ENCODE measurements at regions not wholly inside any gene's neighbourhood (a gene's known extent, or its start where the extent isn't known, plus 50 kb on each side); places are given as distances from the start of the nearest gene placed in this dataset.

DNA sequence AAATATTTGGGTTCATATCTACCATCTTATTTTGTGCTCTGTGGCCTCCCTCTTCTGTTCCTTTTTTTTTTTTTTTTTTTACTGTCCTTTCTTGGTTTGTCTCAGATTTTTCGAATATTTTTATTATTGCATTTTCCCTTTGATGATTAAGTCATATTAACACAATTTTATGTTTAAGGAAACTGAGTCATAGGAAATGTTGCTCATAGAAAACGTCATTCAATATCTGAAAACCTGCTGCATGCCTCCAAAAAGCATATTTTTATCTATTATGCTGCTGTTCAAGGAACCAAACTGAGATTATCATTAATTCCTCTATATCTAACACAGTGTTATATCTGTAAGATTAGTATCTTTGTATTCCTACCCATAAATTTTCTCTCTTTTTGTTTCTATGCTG lies 614.3 kb upstream of the SLC8A1 start:
- DNase-seq: no peak

DNA sequence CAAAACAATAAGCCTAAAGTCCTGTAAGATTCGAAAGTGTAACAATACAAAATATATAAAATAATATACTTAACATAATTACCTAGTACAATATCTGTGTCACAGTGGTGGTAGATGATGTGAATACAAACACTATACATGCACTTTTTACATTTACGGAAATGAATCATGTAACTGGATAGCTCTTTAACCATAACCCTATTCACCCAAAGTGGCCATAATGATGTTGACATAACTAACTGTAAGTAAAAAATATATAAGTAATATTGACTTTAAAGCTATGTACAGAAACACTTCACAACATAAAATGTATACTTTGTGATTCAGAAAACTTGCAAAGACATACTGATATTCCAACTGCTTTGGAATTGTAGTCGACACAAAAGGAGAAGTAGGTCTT lies 616.9 kb upstream of the SLC8A1 start:
- DNase-seq: no peak

DNA sequence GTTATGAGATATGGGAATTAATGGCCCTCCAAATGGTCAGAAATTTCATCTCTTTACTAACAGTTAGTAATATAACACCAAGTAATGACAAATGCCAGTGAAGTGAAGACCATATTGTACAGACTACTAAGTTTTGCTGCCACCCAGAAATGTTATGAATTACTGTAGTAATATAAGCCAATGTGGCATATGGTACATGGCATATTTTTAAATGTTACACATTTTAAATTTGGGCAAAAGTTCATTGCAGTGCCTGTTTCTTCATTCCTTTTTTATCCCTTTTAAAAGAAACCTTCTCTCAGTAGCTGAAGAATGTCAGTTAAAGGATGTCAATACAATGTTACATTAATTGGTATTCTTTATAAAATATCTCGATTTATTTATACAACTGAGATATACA lies 626.5 kb upstream of the SLC8A1 start:
- no peak for DNase-seq

DNA sequence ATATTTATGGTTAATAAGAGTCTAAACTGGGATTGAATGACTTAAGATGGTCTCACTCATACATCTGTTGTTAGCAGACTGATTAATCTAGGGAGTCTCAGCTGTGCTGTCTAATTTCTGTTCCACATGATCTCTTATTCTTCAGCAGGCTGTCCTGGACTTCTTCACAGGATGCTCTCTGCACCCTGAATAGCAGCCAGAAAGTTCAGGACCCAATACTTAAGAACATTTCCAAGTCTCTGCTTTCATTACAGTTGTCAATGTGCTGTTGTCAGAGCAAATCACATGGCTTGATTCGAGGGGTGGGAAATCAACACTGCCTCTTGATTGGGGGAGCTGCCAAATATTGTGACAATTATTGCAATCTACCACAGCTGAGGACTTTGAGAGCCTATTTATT lies 627.1 kb upstream of the SLC8A1 start:
- DNase-seq: no peak

DNA sequence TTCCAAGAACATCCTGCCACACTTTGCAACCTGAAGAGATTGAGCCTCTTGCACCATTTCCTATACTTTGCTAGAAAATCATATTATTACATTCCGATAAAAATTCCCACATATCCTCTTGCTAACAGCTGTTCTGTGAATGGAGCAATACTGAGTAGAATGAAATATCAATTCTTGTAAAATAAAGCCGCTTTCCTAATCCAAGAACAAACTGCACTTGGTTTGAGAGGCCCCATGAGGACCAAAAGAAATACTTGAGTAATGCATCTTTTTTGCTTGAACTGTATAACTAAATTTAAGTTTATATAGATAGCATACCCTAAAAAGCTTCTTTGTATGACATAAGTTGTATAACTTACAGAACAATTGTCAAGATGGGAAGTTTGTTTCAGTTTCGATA lies 632.4 kb upstream of the SLC8A1 start:
- no peak for DNase-seq

DNA sequence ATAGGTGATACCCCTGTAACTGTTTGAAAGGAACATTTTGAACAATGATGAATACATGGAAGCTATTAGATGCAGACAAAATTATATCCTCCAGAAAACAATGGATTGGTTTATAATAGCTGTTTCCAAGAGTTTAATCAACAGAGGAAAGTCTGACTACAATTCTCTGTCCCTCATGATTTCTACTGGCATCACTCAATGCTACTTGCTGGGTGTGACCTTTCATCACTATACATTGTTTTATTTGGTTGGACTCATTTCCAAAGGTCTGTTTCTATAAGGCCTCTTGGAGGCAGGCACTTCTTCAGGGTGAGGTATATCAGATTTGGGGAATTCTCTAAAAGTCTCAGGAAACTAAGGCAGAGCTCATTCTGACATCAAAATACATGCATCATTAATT lies 636.1 kb upstream of the SLC8A1 start:
- DNase-seq: no peak

DNA sequence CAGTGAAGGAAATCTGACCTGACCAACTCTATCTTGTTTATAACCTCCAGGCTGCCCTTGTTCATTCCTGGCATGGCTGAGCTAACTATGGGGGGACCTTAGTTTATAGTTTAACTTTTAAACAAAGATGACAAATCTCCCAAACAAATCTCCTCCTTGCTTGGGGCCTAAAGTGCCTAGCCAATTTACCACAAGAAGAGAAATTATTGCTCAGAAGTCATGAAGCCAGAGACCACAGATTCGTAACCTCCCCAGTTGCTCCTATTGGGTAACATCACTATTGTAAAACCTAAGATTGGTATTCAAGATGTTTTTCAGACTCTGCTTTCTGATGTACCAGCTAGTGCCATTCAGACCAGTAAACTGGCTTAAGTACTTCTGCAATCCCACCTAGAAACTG lies 649.4 kb upstream of the SLC8A1 start:
- no peak for DNase-seq

DNA sequence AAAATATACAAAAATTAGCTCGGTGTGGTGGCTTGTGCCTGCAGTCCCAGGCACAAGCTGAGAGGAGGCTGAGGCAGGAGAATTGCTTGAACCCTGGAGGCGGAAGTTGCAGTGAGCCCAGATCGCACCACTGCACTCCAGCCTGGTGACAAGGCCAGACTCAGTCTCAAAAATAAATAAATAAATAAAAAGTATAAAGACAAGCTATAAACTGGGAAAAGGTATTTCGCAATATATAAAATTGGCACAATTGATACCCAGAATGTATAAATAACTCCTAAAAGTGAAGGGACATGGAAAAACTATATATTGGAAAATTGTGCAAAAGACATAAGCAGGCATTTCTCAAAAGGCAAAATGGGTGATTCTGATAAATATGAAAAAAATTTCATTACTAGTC lies 657.9 kb upstream of the SLC8A1 start:
- no peak for DNase-seq

DNA sequence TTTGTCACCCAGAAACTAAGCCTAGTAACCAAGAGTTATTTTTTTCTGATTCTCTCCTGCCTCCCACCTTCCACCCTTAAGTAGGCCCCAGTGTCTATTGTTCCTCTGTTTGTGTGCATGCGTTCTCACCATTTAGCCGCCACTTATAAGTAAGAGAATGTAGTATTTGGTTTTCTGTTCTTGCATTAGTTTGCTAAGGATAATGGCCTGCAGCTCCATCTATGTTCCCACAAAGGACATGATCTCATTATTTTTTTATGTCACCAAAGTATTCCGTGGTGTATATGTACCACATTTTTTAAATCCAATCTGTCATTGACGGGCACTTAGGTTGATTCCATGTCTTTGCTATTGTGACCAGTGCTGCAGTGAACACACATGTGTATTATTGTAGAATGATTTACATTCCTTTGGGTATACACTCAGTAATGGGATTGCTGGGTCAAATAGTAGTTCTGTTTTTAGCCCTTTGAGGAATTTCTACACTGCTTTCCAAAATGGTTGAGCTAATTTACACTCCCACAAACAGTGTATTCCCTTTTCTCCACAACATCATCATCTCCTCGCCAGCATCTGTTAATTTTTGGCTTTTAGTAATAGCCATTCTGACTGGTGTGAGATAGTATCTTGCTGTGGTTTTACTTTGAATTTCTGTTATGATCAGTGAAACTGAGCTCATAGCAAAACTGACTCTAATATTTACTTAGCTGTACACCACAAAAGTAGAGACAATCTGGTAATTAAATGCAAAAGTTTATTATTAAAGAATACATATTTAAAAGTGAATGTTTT lies 660.1 kb upstream of the SLC8A1 start:
- no peak for DNase-seq

DNA sequence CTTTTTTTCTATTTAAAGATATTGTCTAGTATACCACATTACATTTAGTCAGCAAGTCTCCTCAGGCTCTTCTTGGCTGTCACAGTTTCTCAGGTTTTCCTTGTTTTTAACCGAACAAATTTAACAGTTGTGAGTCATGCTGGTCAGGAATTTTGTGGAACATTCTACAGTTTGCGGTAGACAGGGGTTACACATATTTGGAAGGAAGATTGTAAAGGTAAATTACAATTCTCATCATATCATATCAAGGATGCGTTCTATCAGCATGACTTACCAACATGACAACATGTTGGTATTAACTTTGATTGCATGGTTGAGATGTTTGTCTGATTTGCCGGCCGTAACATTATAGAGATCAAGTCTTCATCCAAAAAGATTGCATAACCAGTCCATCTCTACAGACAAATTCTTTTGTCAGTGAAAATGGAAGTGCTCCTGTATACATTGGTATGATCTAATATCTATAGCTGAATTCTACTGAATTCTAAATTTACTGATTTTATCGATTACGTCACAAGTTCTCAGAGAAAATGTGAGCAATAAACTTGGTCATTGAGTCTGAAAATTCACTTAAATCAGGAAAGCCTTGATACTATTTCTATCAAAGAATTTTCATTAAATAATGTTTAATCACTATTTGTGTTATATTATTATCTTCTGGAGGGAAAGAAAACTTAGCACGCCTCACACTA lies 664.4 kb upstream of the SLC8A1 start:
- DNase-seq: no peak

DNA sequence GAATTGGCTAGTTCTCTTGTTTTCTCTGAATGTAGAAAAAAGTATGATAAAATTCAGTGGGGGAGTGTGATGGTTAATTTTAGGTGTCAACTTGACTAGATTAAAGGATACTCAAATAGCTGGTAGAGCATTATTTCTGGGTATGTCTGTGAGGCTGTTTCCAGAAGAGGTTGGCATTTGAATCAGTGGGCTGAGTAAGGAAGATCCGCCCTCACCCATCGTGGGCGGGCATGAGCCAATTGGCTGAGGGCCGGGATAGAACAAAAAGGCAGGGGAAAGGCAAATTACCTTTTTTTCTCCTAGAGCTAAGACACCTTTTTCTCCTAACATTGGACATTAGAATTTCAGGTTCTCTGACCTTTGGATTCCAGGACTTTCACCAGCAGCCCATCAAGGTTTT lies 667.6 kb upstream of the SLC8A1 start:
- DNase-seq: no peak

DNA sequence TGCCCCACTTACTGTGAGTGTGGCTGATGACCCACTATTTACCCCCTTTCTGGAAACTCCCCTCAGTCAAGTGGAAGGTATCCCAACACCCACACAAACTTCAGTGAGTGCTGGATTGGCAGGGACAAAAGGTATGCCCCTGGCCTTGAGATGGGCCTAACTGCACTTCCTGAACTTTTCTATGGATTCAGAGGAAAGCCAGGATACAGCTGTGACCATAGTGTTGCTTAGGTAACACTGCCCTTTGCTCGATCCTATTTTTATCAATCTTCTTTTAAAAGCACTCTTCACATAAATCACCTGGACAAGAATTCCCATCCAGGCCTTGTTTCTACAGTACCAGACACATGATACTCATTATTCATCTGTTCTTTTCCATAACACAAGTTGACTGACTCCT lies 671.5 kb upstream of the SLC8A1 start:
- no peak for DNase-seq

DNA sequence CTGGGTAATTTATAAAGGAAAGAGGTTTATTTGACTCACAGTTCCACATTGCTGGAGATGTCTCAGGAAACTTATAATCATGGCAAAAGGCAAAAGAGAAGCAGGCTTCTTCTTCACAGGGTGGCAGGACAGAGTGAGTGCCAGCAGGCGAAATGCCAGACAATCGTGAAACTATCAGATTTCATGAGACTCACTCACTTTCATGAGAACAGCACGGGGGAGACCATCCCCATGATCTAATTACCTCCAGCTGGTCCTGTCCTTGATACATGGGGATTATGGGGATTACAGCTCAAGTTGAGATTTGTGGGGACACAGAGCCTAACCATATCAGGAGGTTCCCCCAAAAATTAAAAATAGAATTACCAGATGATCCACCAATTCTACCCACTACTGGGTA lies 675.5 kb upstream of the SLC8A1 start:
- no peak for DNase-seq

DNA sequence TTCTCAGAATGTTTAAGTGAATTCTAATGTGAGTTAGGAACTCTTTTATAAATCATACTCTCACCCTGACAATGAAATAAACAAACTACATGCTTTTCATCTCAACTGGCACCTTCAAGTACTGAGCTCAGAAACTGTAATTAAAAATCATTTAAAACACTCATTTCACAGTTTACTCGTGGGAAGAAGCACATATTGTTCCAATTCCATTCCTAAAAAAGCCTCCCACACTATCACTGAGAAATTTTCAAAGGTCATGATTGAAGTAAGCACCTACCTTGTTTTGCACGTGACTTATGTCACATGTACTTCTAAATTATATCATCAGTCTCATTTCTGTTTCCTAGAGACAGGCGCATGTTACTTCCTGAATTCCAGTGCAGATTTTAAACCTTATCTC lies 678.1 kb upstream of the SLC8A1 start:
- no peak for DNase-seq

DNA sequence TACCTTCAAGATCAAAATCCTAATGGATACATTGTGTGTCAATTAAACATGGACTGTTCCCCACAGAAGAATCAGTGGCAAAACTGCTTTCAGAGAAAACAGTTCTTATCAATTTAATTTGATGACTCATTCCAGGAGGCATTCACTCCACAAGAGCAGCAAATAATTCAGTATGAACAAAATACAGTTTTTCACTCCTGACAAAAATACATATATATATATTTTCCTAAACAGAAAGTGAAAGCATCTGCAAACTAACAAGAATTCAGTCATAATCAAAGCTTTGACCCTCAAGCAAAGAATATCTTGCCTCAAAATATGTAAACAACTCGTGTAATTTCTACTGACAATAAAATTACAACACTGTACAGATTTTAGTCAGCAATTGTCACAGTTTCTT lies 685.1 kb upstream of the SLC8A1 start:
- DNase-seq: no peak

DNA sequence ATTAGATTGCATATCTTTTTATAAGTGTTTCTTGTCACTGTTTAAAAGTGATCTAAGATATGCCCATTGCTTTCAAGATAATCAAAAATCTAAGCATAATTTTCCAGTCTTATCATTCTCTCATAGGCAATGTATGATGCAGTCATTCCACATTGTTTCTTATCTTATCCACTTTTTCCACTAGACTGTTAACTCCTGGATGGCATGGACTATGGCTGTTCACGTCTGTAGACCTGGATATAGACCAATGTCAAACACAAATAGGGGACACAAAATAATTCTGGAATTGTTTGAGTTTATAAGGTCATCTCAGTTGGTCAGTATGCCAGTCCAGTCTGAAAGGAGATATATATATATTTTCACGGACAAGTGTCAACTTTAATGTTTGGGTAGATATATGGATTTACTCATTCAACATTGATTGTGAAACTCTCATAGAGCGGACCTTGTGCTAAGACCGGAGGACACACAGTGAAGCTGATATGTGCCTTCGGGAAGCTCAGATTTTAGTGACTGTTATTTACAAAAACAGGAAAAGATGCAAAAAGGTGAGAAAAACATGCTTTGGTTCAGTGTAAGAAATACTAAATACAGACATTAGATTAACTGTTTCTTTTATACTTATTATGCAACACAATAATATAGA lies 689.4 kb upstream of the SLC8A1 start:
- DNase-seq: no peak

DNA sequence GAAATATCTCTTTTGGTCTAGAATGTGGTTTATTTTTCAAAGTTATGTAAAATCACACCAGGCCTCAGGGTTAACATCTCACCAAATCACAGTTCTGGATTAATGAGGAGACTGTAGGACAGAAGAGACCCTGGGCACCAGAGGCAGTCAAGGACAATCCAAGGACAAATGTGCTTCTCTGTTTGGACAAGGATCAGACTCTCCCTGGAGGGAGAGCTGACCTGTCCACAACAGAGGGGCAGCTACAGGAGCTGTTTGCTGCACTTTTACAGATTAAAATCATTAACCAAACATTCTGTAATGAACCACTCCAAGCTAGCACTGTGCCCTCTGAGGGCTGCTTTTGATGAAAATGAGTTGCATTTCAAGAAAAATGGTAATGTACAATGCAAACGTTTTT lies 690.6 kb upstream of the SLC8A1 start:
- DNase-seq: no peak

DNA sequence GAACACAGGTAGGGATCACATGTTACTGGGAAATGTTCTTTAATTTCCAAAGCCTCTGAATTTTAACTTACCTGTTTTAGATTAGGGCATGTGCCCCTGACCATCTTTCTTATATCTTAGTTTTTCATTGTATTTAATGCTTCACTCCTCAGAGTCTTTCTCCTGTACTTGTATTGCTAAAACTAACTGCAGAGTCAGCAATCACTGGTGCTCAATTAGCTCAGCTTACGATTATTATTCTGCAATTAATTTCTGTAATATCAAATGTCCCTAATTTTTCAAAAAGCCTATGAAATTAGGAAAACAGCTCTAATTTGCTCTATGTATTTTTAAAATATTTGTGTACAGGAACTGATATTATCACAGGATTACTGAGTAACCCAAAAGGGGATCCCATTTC lies 693.2 kb upstream of the SLC8A1 start:
- DNase-seq: no peak

DNA sequence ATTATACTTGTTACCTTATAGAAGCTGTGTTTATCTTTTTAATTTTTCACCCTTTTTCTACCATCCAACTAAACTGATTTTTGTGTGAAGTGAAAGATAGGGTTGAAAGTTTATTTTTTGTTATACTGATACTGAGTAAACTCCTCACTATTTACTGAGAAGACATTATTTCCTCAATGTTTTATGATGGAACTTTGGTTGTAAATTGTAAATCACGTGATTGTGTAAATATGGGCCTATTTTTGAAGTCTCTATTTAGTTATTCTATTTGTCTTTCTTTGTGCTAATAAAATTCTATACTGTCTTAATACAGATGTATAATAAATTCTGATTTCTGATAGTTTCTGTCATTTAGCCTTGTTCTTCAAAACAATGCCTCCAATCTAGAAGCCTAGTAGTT lies 697.2 kb upstream of the SLC8A1 start:
- no peak for DNase-seq

DNA sequence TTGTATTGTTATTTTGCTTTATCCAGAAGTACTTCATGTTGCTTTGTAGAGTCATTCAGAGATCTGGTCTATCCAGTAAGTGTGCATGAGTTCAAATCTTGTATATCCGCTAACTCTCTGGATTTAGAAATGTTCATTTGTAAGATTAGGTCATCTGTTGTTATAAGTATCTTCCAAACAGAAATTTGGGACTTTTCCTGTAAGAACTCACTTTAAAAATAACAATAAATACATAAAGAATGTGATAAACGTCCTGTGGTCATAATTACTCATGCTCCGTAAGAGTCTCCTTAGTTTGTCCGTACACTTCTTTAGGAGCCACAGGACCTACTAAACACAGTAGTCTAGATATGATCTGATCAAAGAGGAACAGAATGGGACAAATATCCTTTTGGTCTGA lies 699.9 kb upstream of the SLC8A1 start:
- DNase-seq: no peak

DNA sequence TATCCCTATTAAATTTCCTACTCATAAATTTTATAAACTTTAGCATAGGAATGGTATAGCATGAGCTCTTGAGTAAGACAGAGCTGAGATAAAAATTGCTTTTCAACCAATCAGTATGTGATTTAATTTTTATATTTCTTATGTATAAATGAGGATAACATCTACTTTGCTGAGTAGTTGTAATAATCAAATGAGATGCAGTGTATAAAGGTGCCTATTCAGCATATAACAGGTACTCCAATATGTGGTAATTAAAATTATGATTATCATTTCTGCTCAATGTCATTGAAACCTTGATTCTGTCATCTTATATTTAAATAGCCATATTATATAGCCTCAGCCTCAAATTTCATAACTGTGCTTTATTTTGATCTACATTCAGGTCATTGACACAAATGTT lies 700.4 kb upstream of the SLC8A1 start:
- DNase-seq: no peak

DNA sequence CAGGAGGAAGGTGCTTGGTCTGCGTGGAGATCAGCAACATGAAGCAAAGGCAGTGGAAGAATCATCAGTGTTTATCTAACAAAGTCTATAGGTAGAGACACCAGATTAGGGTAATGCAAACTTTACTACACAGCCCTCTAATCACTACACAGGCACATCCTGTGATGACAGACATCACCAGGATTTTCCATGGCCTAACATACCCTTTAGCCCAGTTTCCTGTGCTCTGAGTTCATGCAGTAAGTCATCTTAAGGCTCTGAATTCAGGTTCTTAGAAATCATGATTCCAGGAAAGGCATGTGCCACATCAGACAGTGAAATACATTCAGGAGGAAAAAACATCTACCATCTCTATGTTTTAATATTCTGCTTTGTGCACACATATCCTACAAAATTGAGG lies 708.5 kb upstream of the SLC8A1 start:
- no peak for DNase-seq

DNA sequence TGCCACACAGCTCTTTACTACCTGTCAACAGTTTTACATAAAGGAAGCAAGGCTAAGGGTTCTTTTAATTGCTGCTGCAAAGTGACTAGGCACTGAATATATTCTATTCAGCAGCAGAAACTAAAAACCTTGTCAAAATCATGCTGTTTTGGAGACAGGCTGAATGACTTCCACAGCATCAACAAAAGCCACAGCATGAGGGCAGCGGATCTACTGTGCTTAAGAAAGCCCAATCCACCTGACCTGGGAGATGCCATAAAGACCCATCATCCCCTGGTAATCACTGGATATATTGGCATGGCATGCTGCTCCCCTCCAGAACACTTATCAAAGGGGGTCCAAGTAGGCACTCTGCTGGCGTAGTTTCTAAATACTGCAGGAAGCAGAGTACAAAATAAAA lies 715.1 kb upstream of the SLC8A1 start:
- DNase-seq: no peak

DNA sequence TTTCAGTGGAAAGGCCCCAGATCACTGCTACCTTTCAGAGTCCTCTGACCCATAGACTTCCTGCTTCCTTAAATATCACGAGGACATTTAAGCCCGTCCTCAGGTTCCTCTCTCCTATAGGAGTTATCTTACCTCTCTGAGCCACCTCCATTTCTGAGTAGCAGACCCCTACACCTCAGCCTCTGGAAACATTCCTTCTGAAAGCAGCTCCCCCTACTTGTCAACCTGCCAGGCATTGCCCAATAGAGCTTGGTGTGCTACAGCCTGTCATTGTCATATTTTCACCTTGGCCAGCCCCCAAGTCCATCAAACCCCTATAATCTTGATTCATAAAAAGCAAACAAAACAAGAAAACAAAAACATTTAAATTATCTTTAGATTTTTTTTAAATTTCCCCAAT lies 717.9 kb upstream of the SLC8A1 start:
- DNase-seq: no peak
